Muscle of back (tissue), 3 donors: ENCODE measurements at regions not wholly inside any gene's neighbourhood (a gene's known extent, or its start where the extent isn't known, plus 50 kb on each side); places are given as distances from the start of the nearest gene placed in this dataset.

Experiments used
- DNase-seq, 3 donors: peaks; one replicate each; pipeline versions ENCODE4 v3.0.0 to v3.0.0-alpha.2; 2013

- DNase-seq: no peak
Measured at GRCh38 chr3:933326-933725, 159.5 kb upstream of the CNTN6 start.

GRCh38 chr3:944786-945185 lies 148.0 kb upstream of the CNTN6 start:
- DNase-seq: no peak

GRCh38 chr3:945738-946137 lies 147.1 kb upstream of the CNTN6 start:
- DNase-seq: no peak

DNA sequence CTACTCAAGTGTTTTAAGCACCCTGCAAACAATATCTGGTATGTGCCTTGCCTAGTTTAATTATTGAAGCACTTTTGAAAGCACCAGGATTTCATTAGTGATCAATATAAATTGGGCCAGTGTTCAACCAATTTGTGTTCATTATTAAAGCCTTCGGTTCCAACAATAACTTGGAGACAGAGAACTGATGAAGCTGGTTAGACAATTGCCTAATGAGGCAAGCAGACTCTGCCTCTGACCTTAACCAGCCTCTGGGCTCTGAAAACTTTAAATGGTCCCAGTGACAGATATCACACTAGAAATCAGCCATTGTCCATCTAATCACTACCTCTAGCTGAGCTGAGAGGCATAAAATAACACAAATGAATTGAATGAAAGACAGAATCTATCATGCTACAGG lies 139.9 kb upstream of the CNTN6 start:
- no peak for DNase-seq

DNA sequence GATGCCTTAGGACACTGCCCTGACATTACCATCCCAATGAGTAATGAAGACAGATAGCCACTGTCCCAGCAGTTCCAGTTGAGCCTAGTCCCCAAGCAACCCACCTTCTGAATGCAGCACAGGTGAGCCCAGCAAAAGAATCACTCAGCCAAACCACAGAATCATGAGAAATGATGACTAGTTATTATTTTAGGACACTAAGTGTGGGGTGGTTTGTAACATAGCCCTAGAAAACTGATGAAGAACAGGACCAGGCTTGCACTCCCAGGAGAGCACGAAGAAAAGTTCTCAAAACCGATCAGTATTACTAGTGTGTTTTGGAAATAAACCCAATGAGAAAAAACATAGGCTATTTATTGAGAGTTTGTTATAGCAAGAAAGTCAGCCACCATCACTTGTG lies 129.6 kb upstream of the CNTN6 start:
- no peak for DNase-seq

DNA sequence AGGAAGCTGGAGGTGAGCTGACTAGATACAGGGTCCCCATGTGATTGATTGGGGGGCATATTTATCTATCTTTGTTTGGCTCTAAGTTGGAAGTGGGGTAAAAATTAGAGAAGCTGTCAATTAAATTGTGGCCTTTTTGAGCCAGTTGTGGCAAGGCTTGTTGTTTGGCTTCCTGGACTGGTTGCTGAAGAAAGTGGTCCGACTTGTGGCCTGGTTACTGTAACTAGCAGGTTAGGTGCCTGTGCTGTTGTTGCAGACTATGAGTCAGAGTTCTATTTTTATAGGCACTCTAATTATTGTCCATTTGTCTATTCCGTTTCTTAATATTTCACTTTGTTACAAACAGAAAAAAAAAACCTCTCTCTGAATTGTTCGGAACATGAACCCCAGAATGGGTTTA lies 129.1 kb upstream of the CNTN6 start:
- no peak for DNase-seq

DNA sequence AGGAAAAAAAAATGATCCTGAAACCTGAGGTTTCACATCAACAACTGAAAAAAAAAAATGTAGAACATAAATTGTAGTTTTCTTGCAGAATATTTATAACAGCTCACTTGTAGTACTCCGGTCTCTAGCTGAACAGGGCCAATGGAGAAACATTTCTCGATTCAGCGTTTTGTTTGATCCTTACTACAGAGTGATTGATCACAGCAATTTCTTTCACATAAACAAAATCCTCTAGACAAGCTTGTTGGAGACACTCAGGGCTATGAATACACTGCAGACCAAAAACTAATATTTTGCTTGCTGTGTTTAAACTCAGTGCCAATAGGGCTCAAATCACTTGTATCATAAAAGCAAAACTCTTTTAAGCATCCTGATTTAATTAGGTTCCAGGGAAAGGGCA lies 127.0 kb upstream of the CNTN6 start:
- DNase-seq: peak in 2 of 3 donors; percentile 2 to 4

DNA sequence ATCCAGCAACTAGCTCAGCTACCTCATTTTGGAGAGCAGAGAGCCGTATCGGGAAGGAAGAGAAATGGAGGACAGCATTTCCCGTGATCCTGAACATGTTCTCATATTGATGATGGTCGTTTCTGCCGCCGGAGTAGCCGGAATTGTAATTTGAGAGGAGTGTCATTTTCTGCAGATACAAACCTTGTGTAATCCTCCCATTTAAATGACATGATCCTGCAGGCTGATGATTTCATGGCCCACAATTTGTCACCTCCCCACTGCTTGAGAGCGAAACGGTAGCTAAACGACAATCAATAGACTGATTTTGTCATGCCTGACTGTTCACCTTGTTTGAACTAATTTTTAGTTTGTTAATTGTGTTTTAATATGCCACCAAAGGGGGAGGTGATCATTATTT lies 126.5 kb upstream of the CNTN6 start:
- no peak for DNase-seq

GRCh38 chr3:973340-973739 lies 119.5 kb upstream of the CNTN6 start:
- DNase-seq: no peak

- DNase-seq: peak in 1 of 3 donors; percentile 10
Measured at GRCh38 chr3:976006-976405, 116.8 kb upstream of the CNTN6 start.

DNA sequence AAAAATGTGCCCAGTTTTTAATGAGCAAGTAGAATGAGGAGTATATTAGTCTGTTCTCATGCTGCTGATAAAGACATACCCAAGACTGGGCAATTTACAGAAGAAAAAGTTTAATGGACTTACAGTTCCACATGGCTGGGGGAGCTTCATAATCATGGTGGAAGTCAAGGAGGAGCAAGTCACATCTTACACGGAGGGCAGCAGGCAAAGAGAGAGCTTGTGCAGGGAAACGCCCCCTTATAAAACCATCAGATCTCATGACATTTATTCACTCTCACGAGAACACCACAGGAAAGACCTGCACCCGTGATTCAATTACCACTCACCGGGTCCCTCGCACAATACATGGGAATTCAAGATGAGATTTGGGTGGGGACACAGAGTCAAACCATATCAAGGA lies 111.7 kb upstream of the CNTN6 start:
- no peak for DNase-seq

GRCh38 chr3:988785-989184 lies 104.0 kb upstream of the CNTN6 start:
- DNase-seq: no peak

DNA sequence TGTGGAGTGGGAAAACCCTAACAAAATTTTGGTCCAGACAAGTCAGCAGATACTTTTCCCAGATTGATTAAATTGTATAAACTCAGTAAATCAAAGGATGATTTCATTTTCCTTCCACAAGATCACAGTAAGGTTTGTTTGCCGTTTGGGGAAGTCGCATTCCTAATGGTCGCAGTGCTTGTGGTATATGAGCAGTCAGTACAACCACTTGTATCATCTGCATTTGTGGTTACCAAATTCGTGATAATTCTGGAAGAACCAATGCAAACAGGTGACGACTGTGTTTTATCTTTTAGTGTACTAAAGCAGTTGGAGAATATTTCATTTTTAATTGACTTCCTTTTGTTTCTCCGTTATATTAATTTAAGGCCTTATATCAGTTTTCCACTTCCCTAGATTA lies 100.0 kb upstream of the CNTN6 start:
- no peak for DNase-seq

GRCh38 chr3:1002010-1002409 lies 90.8 kb upstream of the CNTN6 start:
- DNase-seq: no peak

DNA sequence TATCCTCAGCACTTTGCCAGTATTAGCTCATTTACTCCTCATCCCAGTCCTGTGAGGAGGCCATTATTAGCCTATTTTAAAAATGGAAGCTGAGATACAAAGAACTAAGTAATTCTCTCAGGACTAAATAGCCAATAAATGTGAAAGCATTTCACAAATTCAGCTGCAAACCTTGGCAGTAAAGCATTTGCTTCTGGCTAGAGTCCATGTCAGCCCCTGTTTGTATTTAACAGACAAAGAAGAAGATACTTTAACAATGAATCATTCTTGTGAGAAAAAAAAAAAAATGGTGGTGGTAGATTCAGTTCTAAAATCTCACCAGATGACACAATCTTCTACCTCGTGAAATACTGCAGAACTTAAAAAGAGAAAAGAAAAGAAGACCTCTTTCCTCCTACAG lies 85.0 kb upstream of the CNTN6 start:
- DNase-seq: peak; percentile 81 to 92 (median 87)

- DNase-seq: no peak
Measured at GRCh38 chr3:1010228-1010627, 82.6 kb upstream of the CNTN6 start.

GRCh38 chr3:1015826-1016225 lies 77.0 kb upstream of the CNTN6 start:
- DNase-seq: peak in 1 of 3 donors; percentile 14

DNA sequence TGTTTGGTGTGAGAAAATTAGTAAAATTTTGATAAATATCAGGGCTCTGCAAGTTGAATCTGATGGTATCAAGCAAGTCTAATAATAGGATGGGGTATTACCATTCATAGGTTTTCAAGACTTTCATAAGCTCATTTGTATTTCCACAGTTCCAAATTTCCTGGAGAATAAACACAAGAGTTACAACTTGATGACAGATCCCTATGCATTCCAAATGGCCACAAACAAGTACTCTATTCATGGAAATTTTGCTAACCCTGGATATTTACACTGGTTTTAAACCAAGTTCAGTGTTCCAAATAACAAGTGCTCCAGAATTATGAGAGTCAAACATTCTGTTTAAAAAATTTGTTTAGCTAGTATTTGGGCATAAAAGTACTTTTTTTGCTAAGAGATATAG lies 75.0 kb upstream of the CNTN6 start:
- peak in 2 of 3 donors; percentile 2 to 65 for DNase-seq

DNA sequence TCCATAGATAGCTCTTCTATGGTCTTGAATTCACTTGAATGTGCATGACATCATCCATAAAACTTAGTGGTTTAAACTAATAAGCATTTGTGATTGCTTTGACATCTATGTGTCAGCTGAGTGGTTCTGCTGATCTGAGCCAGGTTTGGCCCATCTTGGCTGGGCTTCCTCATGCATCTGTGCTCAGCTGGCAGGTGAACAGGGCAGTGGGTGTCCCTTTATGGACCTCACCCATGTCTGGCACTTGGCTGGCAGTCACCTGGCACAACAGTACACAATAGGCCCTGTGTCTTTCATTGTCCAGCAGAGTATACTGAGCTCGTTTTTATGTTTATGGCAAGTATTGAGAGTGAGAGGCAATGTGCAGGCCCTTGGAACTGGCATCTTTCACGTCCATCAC lies 73.7 kb upstream of the CNTN6 start:
- no peak for DNase-seq

DNA sequence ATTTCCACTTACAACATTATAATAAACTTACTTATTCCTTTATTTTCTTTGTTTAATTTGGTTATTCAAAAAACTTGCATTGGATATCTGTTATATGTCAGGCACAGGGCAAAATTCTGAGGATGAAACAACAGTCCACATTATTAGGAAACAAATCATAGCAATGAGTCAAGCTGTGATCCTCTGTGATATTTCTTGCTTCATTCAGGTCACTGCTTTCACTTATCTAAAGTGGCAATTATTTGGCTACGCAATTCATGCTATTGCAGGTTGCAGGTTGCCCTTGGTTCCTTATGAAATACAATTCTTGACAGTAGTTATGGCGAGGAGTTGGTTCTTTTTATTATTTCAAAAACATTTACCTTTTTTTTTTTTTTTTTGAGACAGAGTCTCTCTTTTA lies 66.4 kb upstream of the CNTN6 start:
- no peak for DNase-seq

- DNase-seq: no peak
Measured at GRCh38 chr3:1036207-1036826, 56.5 kb upstream of the CNTN6 start.

DNA sequence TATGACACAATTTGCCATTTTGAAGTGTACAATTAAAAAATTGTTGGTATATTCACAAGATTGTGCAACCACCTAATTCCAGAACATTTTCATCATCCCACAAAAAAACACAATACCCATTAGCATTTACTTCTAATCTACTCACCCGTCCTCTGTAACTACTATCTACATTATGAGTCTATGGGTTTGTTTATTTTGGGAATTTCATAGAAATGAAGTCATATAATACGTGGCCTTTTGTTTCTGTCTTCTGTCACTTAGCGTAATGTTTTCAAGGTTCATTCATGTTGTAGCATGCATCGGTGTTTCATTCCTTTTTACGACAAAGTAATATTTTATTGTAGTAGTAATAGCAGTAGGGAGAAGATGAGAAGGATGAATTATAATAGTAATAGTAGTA lies 55.2 kb upstream of the CNTN6 start:
- no peak for DNase-seq
